SK-N-SH treated with all-trans-retinoic acid at 6 μM for 48 hours (cell line): ENCODE measurements at regions not wholly inside any gene's neighbourhood (a gene's known extent, or its start where the extent isn't known, plus 50 kb on each side); places are given as distances from the start of the nearest gene placed in this dataset.

Experiments used
- PATZ1 ChIP-seq: fragments of 250-450 bp; sonication (Bioruptor Pico); IDR thresholded peaks from 2 replicates; pipeline ENCODE4 v1.8.0; 2020; ENCODE audit warnings: mild to moderate bottlenecking, moderate library complexity, borderline replicate concordance
- ZNF8 ChIP-seq: fragments of 450-650 bp; formaldehyde crosslinking; IDR thresholded peaks from 2 replicates; pipeline ENCODE4 v1.5.0; 2020; ENCODE audit warnings: mild to moderate bottlenecking, moderate library complexity

DNA sequence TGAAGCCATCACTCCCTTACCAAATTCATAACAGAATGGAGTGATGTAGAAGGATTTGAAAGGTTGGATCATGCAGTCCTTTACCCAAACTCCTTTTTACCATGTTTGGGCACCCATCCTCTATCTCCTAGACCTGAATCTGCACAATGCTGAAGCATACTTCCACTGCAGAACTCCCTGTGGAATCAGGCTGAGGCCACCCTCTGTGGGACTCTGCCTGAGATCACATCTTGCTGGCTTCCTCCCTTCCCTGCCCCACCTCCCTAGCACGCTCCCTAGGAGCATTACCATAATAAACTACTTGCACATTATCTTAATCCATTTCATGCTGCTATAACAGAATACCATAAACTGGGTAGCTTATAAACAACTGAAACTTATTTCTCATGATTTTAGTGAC, 68.4 kb upstream of the VSTM2B start:
- no peak for TF ChIP-seq PATZ1
- no peak for TF ChIP-seq ZNF8 (CRISPR knock-in tag)
